ENCODE measurements at regions not wholly inside any gene's neighbourhood (a gene's known extent, or its start where the extent isn't known, plus 50 kb on each side); places are given as distances from the start of the nearest gene placed in this dataset.

- H3K27ac ChIP-seq = no peak overlapping the region
- no peak for DNase-seq (ENCODE audit: low spot score)
- H2AFZ ChIP-seq = no peak overlapping the region
- H4K20me1 ChIP-seq (ENCODE audit: insufficient read depth, poor library complexity, severe bottlenecking) = no peaks in the 10 kb centered on the region
- H3K4me1 ChIP-seq (ENCODE audit: insufficient read depth) = peaks cover 3% of the 10 kb centered on the region
- H3K79me2 ChIP-seq = no peaks in the 10 kb centered on the region
- no peaks in the 10 kb centered on the region for H3K9me2 ChIP-seq (replicated peaks; ENCODE audit: insufficient read depth)
- no peak overlapping the region for H3K4me2 ChIP-seq
- no peaks in the 10 kb centered on the region for H3K36me3 ChIP-seq (replicated peaks; ENCODE audit: insufficient read depth, low read depth)
- no peaks in the 10 kb centered on the region for H3K27me3 ChIP-seq
- no peak for TF ChIP-seq EZH2 (IDR thresholded peaks at IDR 0.05; ENCODE audit: borderline replicate concordance)
- TF ChIP-seq EZH2phosphoT487 (IDR thresholded peaks at IDR 0.05; ENCODE audit: low read depth, severe bottlenecking, unreplicated experiment) = no peak
- 68% methylated on average over 2 of the region's 2 CpGs for WGBS (ENCODE audit: low lambda C conversion rate, missing lambda C conversion rate)
- no peak overlapping the region for H3K4me3 ChIP-seq
- H3K9me3 ChIP-seq (ENCODE audit: low read depth) = no peaks in the 10 kb centered on the region
These were observed 293.5 kb downstream of the ASXL3 start for GRCh38 chr18:33871363-33872025.

GRCh38 chr18:33870059-33870458 lies 292.0 kb downstream of the ASXL3 start:
- Histone ChIP-seq H3K36me3 (replicated peaks; ENCODE audit: insufficient read depth, low read depth) (no peaks in the 10 kb centered on the region), H3K27ac (no peak overlapping the region)
- TF ChIP-seq EZH2phosphoT487 (IDR thresholded peaks at IDR 0.05; ENCODE audit: low read depth, severe bottlenecking, unreplicated experiment) (no peak), CTCF (IDR thresholded peaks at IDR 0.05; ENCODE audit: poor library complexity) (no peak), EZH2 (IDR thresholded peaks at IDR 0.05; ENCODE audit: borderline replicate concordance) (no peak)

GRCh38 chr18:33866386-33866785 lies 288.4 kb downstream of the ASXL3 start:
- Histone ChIP-seq H3K9me3 (ENCODE audit: low read depth) (peaks cover 3% of the 10 kb centered on the region), H3K27ac (no peak overlapping the region), H3K27me3 (no peaks in the 10 kb centered on the region), H2AFZ (no peak overlapping the region), H3K4me2 (peak overlapping the region; percentile 26), H4K20me1 (ENCODE audit: insufficient read depth, poor library complexity, severe bottlenecking) (no peaks in the 10 kb centered on the region), H3K4me1 (ENCODE audit: insufficient read depth) (peaks cover 3% of the 10 kb centered on the region), H3K9me2 (replicated peaks; ENCODE audit: insufficient read depth) (no peaks in the 10 kb centered on the region), H3K4me3 (no peak overlapping the region), H3K79me2 (no peaks in the 10 kb centered on the region), H3K36me3 (replicated peaks; ENCODE audit: insufficient read depth, low read depth) (no peaks in the 10 kb centered on the region)
- no peak for DNase-seq (ENCODE audit: low spot score)
- TF ChIP-seq EZH2 (IDR thresholded peaks at IDR 0.05; ENCODE audit: borderline replicate concordance) (no peak), EZH2phosphoT487 (IDR thresholded peaks at IDR 0.05; ENCODE audit: low read depth, severe bottlenecking, unreplicated experiment) (no peak), CTCF (IDR thresholded peaks at IDR 0.05; ENCODE audit: poor library complexity) (no peak)
- 61% methylated on average over 1 of the region's 1 CpG for WGBS (ENCODE audit: low lambda C conversion rate, missing lambda C conversion rate)

More at GRCh38 chr18:33870059-33870458, 292.0 kb downstream of the ASXL3 start:
- no peak overlapping the region for H2AFZ ChIP-seq
- no peaks in the 10 kb centered on the region for H3K79me2 ChIP-seq
- no peaks in the 10 kb centered on the region for H3K27me3 ChIP-seq
- no peak overlapping the region for H3K4me2 ChIP-seq
- H3K4me1 ChIP-seq (ENCODE audit: insufficient read depth) = peaks cover 3% of the 10 kb centered on the region
- no peaks in the 10 kb centered on the region for H3K9me3 ChIP-seq (ENCODE audit: low read depth)
- DNase-seq (ENCODE audit: low spot score) = peak; percentile 10
- no peaks in the 10 kb centered on the region for H4K20me1 ChIP-seq (ENCODE audit: insufficient read depth, poor library complexity, severe bottlenecking)
- H3K9me2 ChIP-seq (replicated peaks; ENCODE audit: insufficient read depth) = no peaks in the 10 kb centered on the region
- no peak overlapping the region for H3K4me3 ChIP-seq

- Histone ChIP-seq H3K27ac (no peak overlapping the region), H3K36me3 (replicated peaks; ENCODE audit: insufficient read depth, low read depth) (no peaks in the 10 kb centered on the region), H2AFZ (no peak overlapping the region), H3K79me2 (no peaks in the 10 kb centered on the region), H3K9me2 (replicated peaks; ENCODE audit: insufficient read depth) (no peaks in the 10 kb centered on the region), H3K4me3 (no peak overlapping the region), H3K4me2 (no peak overlapping the region), H4K20me1 (ENCODE audit: insufficient read depth, poor library complexity, severe bottlenecking) (no peaks in the 10 kb centered on the region), H3K27me3 (no peaks in the 10 kb centered on the region), H3K9me3 (ENCODE audit: low read depth) (peaks cover 3% of the 10 kb centered on the region), H3K4me1 (ENCODE audit: insufficient read depth) (peaks cover 3% of the 10 kb centered on the region)
- 88% methylated on average over 1 of the region's 1 CpG for WGBS (ENCODE audit: low lambda C conversion rate, missing lambda C conversion rate)
- no peak for DNase-seq (ENCODE audit: low spot score)
- no peak for TF ChIP-seq EZH2phosphoT487 (IDR thresholded peaks at IDR 0.05; ENCODE audit: low read depth, severe bottlenecking, unreplicated experiment)
- no peak for TF ChIP-seq CTCF (IDR thresholded peaks at IDR 0.05; ENCODE audit: poor library complexity)
- TF ChIP-seq EZH2 (IDR thresholded peaks at IDR 0.05; ENCODE audit: borderline replicate concordance) = no peak
These were observed 285.9 kb downstream of the ASXL3 start for GRCh38 chr18:33863912-33864311.

All from hepatocyte (in vitro differentiated cells).